ENCODE measurements at regions not wholly inside any gene's neighbourhood (a gene's known extent, or its start where the extent isn't known, plus 50 kb on each side); places are given as distances from the start of the nearest gene placed in this dataset.

DNA sequence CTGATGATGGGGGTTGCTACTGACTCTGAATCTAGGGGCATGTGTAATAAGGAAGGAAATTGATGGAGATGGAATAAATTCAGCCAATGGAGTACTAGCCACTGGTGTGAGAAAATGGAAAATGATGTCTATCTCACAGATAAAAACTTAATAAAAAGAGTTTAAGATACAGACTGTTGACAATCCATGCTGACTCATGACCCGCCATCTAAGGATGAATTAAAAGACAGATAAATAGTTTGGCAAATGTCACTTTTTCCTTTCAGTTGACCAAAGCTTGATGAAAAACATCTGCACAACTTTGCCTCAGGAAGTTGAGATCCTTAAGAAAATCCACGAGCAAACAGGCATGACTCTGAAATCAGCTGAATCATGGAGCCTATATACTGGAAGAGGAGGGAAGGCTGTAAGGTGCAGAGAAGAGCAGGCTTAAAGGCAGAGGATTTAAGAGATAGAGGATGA is 82.6 kb upstream of the BMP5 start:
- TF ChIP-seq, protein P1, sequence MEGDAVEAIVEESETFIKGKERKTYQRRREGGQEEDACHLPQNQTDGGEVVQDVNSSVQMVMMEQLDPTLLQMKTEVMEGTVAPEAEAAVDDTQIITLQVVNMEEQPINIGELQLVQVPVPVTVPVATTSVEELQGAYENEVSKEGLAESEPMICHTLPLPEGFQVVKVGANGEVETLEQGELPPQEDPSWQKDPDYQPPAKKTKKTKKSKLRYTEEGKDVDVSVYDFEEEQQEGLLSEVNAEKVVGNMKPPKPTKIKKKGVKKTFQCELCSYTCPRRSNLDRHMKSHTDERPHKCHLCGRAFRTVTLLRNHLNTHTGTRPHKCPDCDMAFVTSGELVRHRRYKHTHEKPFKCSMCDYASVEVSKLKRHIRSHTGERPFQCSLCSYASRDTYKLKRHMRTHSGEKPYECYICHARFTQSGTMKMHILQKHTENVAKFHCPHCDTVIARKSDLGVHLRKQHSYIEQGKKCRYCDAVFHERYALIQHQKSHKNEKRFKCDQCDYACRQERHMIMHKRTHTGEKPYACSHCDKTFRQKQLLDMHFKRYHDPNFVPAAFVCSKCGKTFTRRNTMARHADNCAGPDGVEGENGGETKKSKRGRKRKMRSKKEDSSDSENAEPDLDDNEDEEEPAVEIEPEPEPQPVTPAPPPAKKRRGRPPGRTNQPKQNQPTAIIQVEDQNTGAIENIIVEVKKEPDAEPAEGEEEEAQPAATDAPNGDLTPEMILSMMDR (IDR thresholded peaks at IDR 0.05), result no peak
- no peak for TF ChIP-seq POLR2A (IDR thresholded peaks at IDR 0.05)

Data from Peyer's patch (tissue), 4 donors.